ENCODE measurements at regions not wholly inside any gene's neighbourhood (a gene's known extent, or its start where the extent isn't known, plus 50 kb on each side); places are given as distances from the start of the nearest gene placed in this dataset.
"Not testable (repeated sequence)": the region's sequence is repeated elsewhere in the genome, so short reads cannot be mapped to it uniquely, and the experiment has no call there.

- FAIRE-seq: no peak
Observed at GRCh38 chr3:194189243-194189791, 53.4 kb downstream of the HES1 start.

GRCh38 chr3:194191850-194192249 is 55.9 kb downstream of the HES1 start:
- FAIRE-seq: not testable (repeated sequence)

GRCh38 chr3:194194051-194194756 is 58.3 kb downstream of the HES1 start:
- FAIRE-seq: no peak

GRCh38 chr3:194194757-194195085 is 58.8 kb downstream of the HES1 start:
- no peak for FAIRE-seq

- FAIRE-seq: no peak
Observed at GRCh38 chr3:194195611-194196010, 59.7 kb downstream of the HES1 start.

GRCh38 chr3:194196876-194197275 is 60.9 kb downstream of the HES1 start:
- no peak for FAIRE-seq

- no peak for FAIRE-seq
Observed at GRCh38 chr3:194197396-194197960, 61.5 kb downstream of the HES1 start.

GRCh38 chr3:194197981-194198695 is 62.2 kb downstream of the HES1 start:
- FAIRE-seq: no peak

GRCh38 chr3:194198938-194199337 is 63.0 kb downstream of the HES1 start:
- FAIRE-seq: no peak

GRCh38 chr3:194200422-194201081 is 64.6 kb downstream of the HES1 start:
- FAIRE-seq: no peak

- no peak for FAIRE-seq
Observed at GRCh38 chr3:194201953-194202666, 66.2 kb downstream of the HES1 start.

- no peak for FAIRE-seq
Observed at GRCh38 chr3:194203482-194204041, 67.6 kb downstream of the HES1 start.

- no peak for FAIRE-seq
Observed at GRCh38 chr3:194204042-194204987, 68.4 kb downstream of the HES1 start.

- no peak for FAIRE-seq
Observed at GRCh38 chr3:194205675-194206133, 69.8 kb downstream of the HES1 start.

GRCh38 chr3:194206320-194206719 is 70.4 kb downstream of the HES1 start:
- no peak for FAIRE-seq

GRCh38 chr3:194208709-194209108 is 72.8 kb downstream of the HES1 start:
- no peak for FAIRE-seq

GRCh38 chr3:194212161-194212844 is 76.4 kb downstream of the HES1 start:
- no peak for FAIRE-seq

GRCh38 chr3:194212845-194213331 is 76.9 kb downstream of the HES1 start:
- no peak for FAIRE-seq

- FAIRE-seq: no peak
Observed at GRCh38 chr3:194215392-194215791, 79.4 kb downstream of the HES1 start.

All from endometrium (tissue), 2 donors.